HepG2 (cell line): ENCODE measurements at regions not wholly inside any gene's neighbourhood (a gene's known extent, or its start where the extent isn't known, plus 50 kb on each side); places are given as distances from the start of the nearest gene placed in this dataset.

ENCODE experiments used
- ATAC-seq: fragments of 200-7000 bp; cut with Tn5 transposase; 3 replicates; pipeline ENCODE4 v1.9.1; 2020; ENCODE audit warnings: mild to moderate bottlenecking, moderate library complexity
- BruUV-seq: library from RNA; stranded (reverse); fragments of 400-500 nt; replicated peaks from 2 replicates; lab custom pipeline; 2021; lab: Mats Ljungman, UMichigan
- CTCF ChIA-PET: fragments of 300-600 bp; formaldehyde crosslinking; extraction: SDS; loops from one replicate; lab custom pipeline; 2021; ENCODE audit warnings: low total read pairs, inconsistent platforms, low intra/inter-chr PET ratio; lab: Yijun Ruan, JAX
- POLR2A ChIA-PET: fragments of 350-600 bp; sonication (Branson Sonifier 250); formaldehyde crosslinking; loops from one replicate; lab custom pipeline; 2020; ENCODE audit warnings: antibody characterized with exemption, inconsistent platforms; lab: Yijun Ruan, JAX
- DNase-seq: peaks from one replicate; pipeline ENCODE4 v3.0.0-alpha.2; 2015; ENCODE audit warnings: low spot score
- FAIRE-seq: peaks from 3 replicates; lab custom pipeline; 2011; peaks lifted over from hg19 to GRCh38; lab: Jason Lieb, UNC
- H2AFZ ChIP-seq: one replicate; pipeline ENCODE4 v1.6.1; 2011; ENCODE audit warnings: low read length, inconsistent platforms
- H3K27ac ChIP-seq: fragments of 300-600 bp; 3 replicates; pipeline ENCODE4 v1.8.0; 2011; ENCODE audit warnings: mixed run types, mild to moderate bottlenecking, mixed read lengths, low read length, inconsistent platforms; ENCODE audit not compliant: insufficient read depth; ENCODE audit errors: extremely low read length
- H3K27me3 ChIP-seq, 2 experiments: fragments of 200-600 bp in 1 of 2; 2 replicates in 1 of 2; 3 replicates in 1 of 2; pipeline versions ENCODE4 v1.6.0 to v1.8.0; 2011; ENCODE audit warnings: low read length in 2 of 2, mild to moderate bottlenecking in 2 of 2, moderate library complexity in 2 of 2, inconsistent platforms in 1 of 2; ENCODE audit not compliant: insufficient read depth in 2 of 2, control insufficient read depth in 1 of 2
- H3K36me3 ChIP-seq, 2 experiments: fragments of 200-600 bp in 1 of 2; replicated peaks in 1 of 2; 2 replicates in 1 of 2; 3 replicates in 1 of 2; pipeline versions ENCODE4 v1.5.1 to v1.8.0; 2011; ENCODE audit warnings: low read length in 2 of 2, inconsistent platforms in 1 of 2; ENCODE audit not compliant: insufficient read depth in 2 of 2, control insufficient read depth in 1 of 2
- H3K4me1 ChIP-seq: 2 replicates; pipeline ENCODE4 v1.5.1; 2012; ENCODE audit warnings: low read length, inconsistent platforms; ENCODE audit not compliant: insufficient read depth
- H3K4me2 ChIP-seq: 2 replicates; pipeline ENCODE4 v1.6.0; 2011; ENCODE audit warnings: low read depth, low read length, inconsistent platforms
- H3K4me3 ChIP-seq, 3 experiments: fragments of 200-600 bp in 1 of 3; sonication (generic), shearing (Covaris generic) in 1 of 3; replicated peaks in 1 of 3; 2 replicates each; pipeline ENCODE4 v1.5.1; 2011 to 2016; ENCODE audit warnings: low read length in 3 of 3, inconsistent platforms in 2 of 3, low read depth in 2 of 3, mild to moderate bottlenecking in 2 of 3, control low read depth in 1 of 3, mixed read lengths in 1 of 3; ENCODE audit not compliant: insufficient read depth in 1 of 3
- H3K79me2 ChIP-seq: one replicate; pipeline ENCODE4 v1.6.1; 2011; ENCODE audit warnings: low read length, inconsistent platforms; ENCODE audit not compliant: insufficient read depth
- H3K9ac ChIP-seq: 2 replicates; pipeline ENCODE4 v1.6.0; 2011; ENCODE audit warnings: mild to moderate bottlenecking, low read depth, low read length, inconsistent platforms; ENCODE audit not compliant: insufficient read depth
- H3K9me3 ChIP-seq: 2 replicates; pipeline ENCODE4 v1.5.1; 2012; ENCODE audit warnings: mild to moderate bottlenecking, low read length
- H4K20me1 ChIP-seq: 2 replicates; pipeline ENCODE4 v1.6.0; 2011; ENCODE audit warnings: inconsistent platforms, mild to moderate bottlenecking, low read length, moderate library complexity; ENCODE audit not compliant: insufficient read depth
- CREM ChIP-seq, 2 experiments: sonication (generic) in 1 of 2; formaldehyde crosslinking in 1 of 2; IDR thresholded peaks; 2 replicates each; pipeline versions ENCODE4 v1.4.0 to v1.6.1; 2016 to 2020; ENCODE audit warnings: antibody characterized with exemption in 1 of 2, mild to moderate bottlenecking in 1 of 2, missing genetic modification reagents in 1 of 2
- FIP1L1 ChIP-seq: fragments of 200-400 bp; formaldehyde crosslinking; IDR thresholded peaks from 2 replicates; pipeline ENCODE4 v1.6.1; 2018; ENCODE audit warnings: low read depth, mild to moderate bottlenecking, low read length, moderate library complexity, borderline replicate concordance; ENCODE audit not compliant: insufficient read depth
- MTF2 ChIP-seq: sonication (generic); formaldehyde crosslinking; IDR thresholded peaks from 2 replicates; pipeline ENCODE4 v1.5.0; 2020; ENCODE audit warnings: missing genetic modification reagents, borderline replicate concordance
- NAIF1 ChIP-seq: sonication (generic); formaldehyde crosslinking; IDR thresholded peaks from 2 replicates; pipeline ENCODE4 v1.5.0; 2020; ENCODE audit warnings: mild to moderate bottlenecking, missing genetic modification reagents, borderline replicate concordance
- NBN ChIP-seq: fragments of 450-650 bp; conservative IDR thresholded peaks from 2 replicates; pipeline ENCODE4 v1.6.1; 2017
- SUZ12 ChIP-seq: fragments of 150-350 bp; IDR thresholded peaks from 2 replicates; pipeline ENCODE4 v1.6.1; 2014; ENCODE audit warnings: low read depth, low read length
- ZNF44 ChIP-seq: sonication (generic); formaldehyde crosslinking; IDR thresholded peaks from 2 replicates; pipeline ENCODE4 v1.5.1; 2020; ENCODE audit warnings: mild to moderate bottlenecking, missing genetic modification reagents
- WGBS: methylation state at CpG from one replicate; pipeline ENCODE4 v1.1.6; 2017; ENCODE audit warnings: low lambda C conversion rate; 5-methylcytosine and 5-hydroxymethylcytosine counted together
- in situ Hi-C: cut with HindIII; loops from 2 replicates; pipeline ENCODE4 v1.10.0; 2017; ENCODE audit warnings: low pct_unique_long_range_greater_than_20kb; ENCODE audit not compliant: extremely low pct_ligation_motif_present
- intact Hi-C: fragments of 100-400 bp; cut with micrococcal nuclease; formaldehyde crosslinking; loops from one replicate; pipeline ENCODE4 v1.10.0; 2022; ENCODE audit not compliant: unreplicated experiment
- TF ChIP-seq, protein P1 (sequence below): sonication (generic); formaldehyde crosslinking; IDR thresholded peaks from 2 replicates; pipeline ENCODE4 v1.8.0; 2022; ENCODE audit warnings: mild to moderate bottlenecking, missing genetic modification reagents

GRCh38 chr2:16151281-16151570 lies 210.9 kb downstream of the MYCN start:
- in situ Hi-C loops (no loop called here), intact Hi-C loops (no loop called here)
- Histone ChIP-seq H3K9me3 (no peaks in the 10 kb centered on the region), H4K20me1 (no peaks in the 10 kb centered on the region), H3K79me2 (no peaks in the 10 kb centered on the region), H3K4me1 (no peaks in the 10 kb centered on the region), H3K27ac (no peak overlapping the region), H3K27me3 (peaks cover 0 to 2% of the 10 kb centered on the region in 2 experiments; a peak in 1 of 5 replicates), H3K4me2 (no peak overlapping the region), H2AFZ (no peak overlapping the region), H3K4me3 (no peak overlapping the region), H3K9ac (no peak overlapping the region), H3K36me3 (no peaks in the 10 kb centered on the region)
- no peak for FAIRE-seq
- no TSS peak for BruUV-seq
- TF ChIP-seq MTF2 (no peak), NBN (no peak), CREM (IDR thresholded peaks at IDR 0.05) (no peak), CREM (CRISPR knock-in tag; IDR thresholded peaks at IDR 0.05) (no peak), FIP1L1 (no peak), ZNF44 (CRISPR knock-in tag) (no peak), SUZ12 (no peak), NAIF1 (CRISPR knock-in tag) (no peak)
- TF ChIP-seq, protein P1, sequence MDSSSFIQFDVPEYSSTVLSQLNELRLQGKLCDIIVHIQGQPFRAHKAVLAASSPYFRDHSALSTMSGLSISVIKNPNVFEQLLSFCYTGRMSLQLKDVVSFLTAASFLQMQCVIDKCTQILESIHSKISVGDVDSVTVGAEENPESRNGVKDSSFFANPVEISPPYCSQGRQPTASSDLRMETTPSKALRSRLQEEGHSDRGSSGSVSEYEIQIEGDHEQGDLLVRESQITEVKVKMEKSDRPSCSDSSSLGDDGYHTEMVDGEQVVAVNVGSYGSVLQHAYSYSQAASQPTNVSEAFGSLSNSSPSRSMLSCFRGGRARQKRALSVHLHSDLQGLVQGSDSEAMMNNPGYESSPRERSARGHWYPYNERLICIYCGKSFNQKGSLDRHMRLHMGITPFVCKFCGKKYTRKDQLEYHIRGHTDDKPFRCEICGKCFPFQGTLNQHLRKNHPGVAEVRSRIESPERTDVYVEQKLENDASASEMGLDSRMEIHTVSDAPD, result no peak
- ChIA-PET CTCF (no interaction called here), POLR2A (no interaction called here)
- 60% methylated on average over 3 of the region's 3 CpGs for WGBS
- DNase-seq, result no peak
- no peak for ATAC-seq
